HCT116 (cell line): ENCODE measurements at regions not wholly inside any gene's neighbourhood (a gene's known extent, or its start where the extent isn't known, plus 50 kb on each side); places are given as distances from the start of the nearest gene placed in this dataset.

Source experiments
- ATAC-seq: fragments of 200-7000 bp; cut with Tn5 transposase; 2 replicates; pipeline ENCODE4 v1.9.1; 2020; ENCODE audit warnings: mild to moderate bottlenecking, moderate library complexity
- BruUV-seq: library from RNA; stranded (reverse); fragments of 400-500 nt; replicated peaks from 2 replicates; lab custom pipeline; 2021; lab: Mats Ljungman, UMichigan
- CTCF ChIA-PET: fragments of 300-600 bp; sonication (Branson Sonifier 250); formaldehyde crosslinking; loops from one replicate; lab custom pipeline; 2021; ENCODE audit warnings: antibody characterized with exemption; lab: Charles Lee
- POLR2A ChIA-PET: fragments of 300-600, 350-600 bp; sonication (Branson Sonifier 250); formaldehyde crosslinking; loops from one replicate; lab custom pipeline; 2021; ENCODE audit warnings: antibody characterized with exemption; lab: Charles Lee
- RAD21 ChIA-PET, 2 experiments: fragments of 300-600 bp; sonication (Branson Sonifier 250); formaldehyde crosslinking; loops; one replicate each; lab custom pipeline; 2023; ENCODE audit warnings: low total read pairs in 2 of 2; ENCODE audit not compliant: uncharacterized antibody in 2 of 2, unreplicated experiment in 2 of 2, low non-redundant PET in 1 of 2; lab: Charles Lee
- DNase-seq: peaks from one replicate; pipeline ENCODE4 v3.0.0-alpha.2; 2010; ENCODE audit warnings: low read depth, low spot score
- H2AFZ ChIP-seq: fragments of 200-600 bp; shearing (Covaris generic), sonication (generic); 2 replicates; pipeline ENCODE4 v1.6.1; 2017; ENCODE audit warnings: low read depth, mixed run types, mixed read lengths, antibody characterized with exemption, low read length; ENCODE audit not compliant: poor library complexity, severe bottlenecking
- H3K27ac ChIP-seq: 2 replicates; pipeline ENCODE4 v1.5.1; 2012; ENCODE audit warnings: low read depth, low read length
- H3K27me3 ChIP-seq: fragments of 200-600 bp; sonication (generic); 2 replicates; pipeline ENCODE4 v1.6.1; 2016; ENCODE audit warnings: mixed run types, low read length, mixed read lengths; ENCODE audit not compliant: insufficient read depth
- H3K36me3 ChIP-seq, 2 experiments: fragments of 200-500 bp in 1 of 2; fragments of 200-600 bp in 1 of 2; sonication (Bioruptor generic) in 1 of 2; sonication (generic) in 1 of 2; 2 replicates each; pipeline versions ENCODE4 v1.5.1 to v1.6.1; 2014 to 2016; ENCODE audit warnings: low read length in 2 of 2, inconsistent platforms in 1 of 2, mixed read lengths in 1 of 2, mixed run types in 1 of 2; ENCODE audit not compliant: insufficient read depth in 2 of 2, control insufficient read depth in 1 of 2
- H3K4me1 ChIP-seq, 2 experiments: fragments of 200-600 bp in 1 of 2; sonication (generic) in 1 of 2; 2 replicates each; pipeline versions ENCODE4 v1.5.1 to v1.6.1; 2012 to 2017; ENCODE audit warnings: low read length in 2 of 2, inconsistent platforms in 1 of 2, mild to moderate bottlenecking in 1 of 2, mixed read lengths in 1 of 2, mixed run types in 1 of 2, moderate library complexity in 1 of 2; ENCODE audit not compliant: insufficient read depth in 2 of 2, control insufficient read depth in 1 of 2
- H3K4me2 ChIP-seq: fragments of 200-600 bp; sonication (generic); 2 replicates; pipeline ENCODE4 v1.6.1; 2017; ENCODE audit warnings: mixed run types, low read length, mixed read lengths
- H3K4me3 ChIP-seq, 2 experiments: fragments of 200-600 bp in 1 of 2; sonication (generic) in 1 of 2; replicated peaks in 1 of 2; 2 replicates each; pipeline ENCODE4 v1.5.1; 2011 to 2016; ENCODE audit warnings: low read length in 2 of 2, control low read depth in 1 of 2, low read depth in 1 of 2, mild to moderate bottlenecking in 1 of 2, mixed read lengths in 1 of 2, mixed run types in 1 of 2
- H3K79me2 ChIP-seq: fragments of 200-600 bp; sonication (generic); 2 replicates; pipeline ENCODE4 v1.6.1; 2017; ENCODE audit warnings: mild to moderate bottlenecking, mixed run types, low read length, moderate library complexity, mixed read lengths; ENCODE audit not compliant: insufficient read depth
- H3K9ac ChIP-seq: fragments of 200-600 bp; sonication (generic); 2 replicates; pipeline ENCODE4 v1.6.1; 2016; ENCODE audit warnings: low read length, mixed read lengths
- H3K9me2 ChIP-seq: fragments of 200-600 bp; sonication (generic), shearing (Covaris generic); 2 replicates; pipeline ENCODE4 v1.6.1; 2017; ENCODE audit warnings: mixed run types, mild to moderate bottlenecking, moderate library complexity; ENCODE audit not compliant: insufficient read depth
- H3K9me3 ChIP-seq, 2 experiments: fragments of 200-500 bp in 1 of 2; fragments of 200-600 bp in 1 of 2; sonication (Bioruptor generic) in 1 of 2; sonication (generic) in 1 of 2; 2 replicates each; pipeline ENCODE4 v1.6.1; 2014 to 2017; ENCODE audit warnings: low read length in 2 of 2, mixed read lengths in 2 of 2, inconsistent platforms in 1 of 2, low read depth in 1 of 2, mild to moderate bottlenecking in 1 of 2, mixed run types in 1 of 2, moderate library complexity in 1 of 2; ENCODE audit not compliant: control insufficient read depth in 1 of 2, insufficient read depth in 1 of 2
- H4K20me1 ChIP-seq: fragments of 200-600 bp; sonication (generic), shearing (Covaris generic); 2 replicates; pipeline ENCODE4 v1.6.1; 2017; ENCODE audit warnings: mixed run types, mild to moderate bottlenecking, moderate library complexity; ENCODE audit not compliant: insufficient read depth
- ATF3 ChIP-seq: IDR thresholded peaks from 2 replicates; pipeline ENCODE4 v1.6.1; 2012
- CBX3 ChIP-seq: IDR thresholded peaks from 2 replicates; pipeline ENCODE4 v1.6.1; 2012; ENCODE audit warnings: low read depth
- EGR1 ChIP-seq: IDR thresholded peaks from 2 replicates; pipeline ENCODE4 v1.6.1; 2012; ENCODE audit warnings: low read depth
- ELF1 ChIP-seq: IDR thresholded peaks from 2 replicates; pipeline ENCODE4 v1.6.1; 2012; ENCODE audit warnings: low read depth, borderline replicate concordance
- EZH2 ChIP-seq: fragments of 200-600 bp; sonication (generic); IDR thresholded peaks from 2 replicates; pipeline ENCODE4 v1.6.1; 2017; ENCODE audit warnings: antibody characterized with exemption, mixed run types
- EZH2phosphoT487 ChIP-seq: fragments of 200-600 bp; IDR thresholded peaks from 2 replicates; pipeline ENCODE4 v1.6.1; 2018; ENCODE audit warnings: antibody characterized with exemption, borderline replicate concordance
- FOSL1 ChIP-seq: IDR thresholded peaks from 2 replicates; pipeline ENCODE4 v1.6.1; 2012; ENCODE audit warnings: low read depth
- JUND ChIP-seq: IDR thresholded peaks from 2 replicates; pipeline ENCODE4 v1.6.1; 2012
- MAX ChIP-seq: IDR thresholded peaks from 2 replicates; pipeline ENCODE4 v1.6.1; 2012
- POLR2A ChIP-seq: IDR thresholded peaks from 2 replicates; pipeline ENCODE4 v1.7.0; 2011; ENCODE audit warnings: borderline replicate concordance; ENCODE audit not compliant: insufficient read depth, insufficient read length; ENCODE audit errors: extremely low read depth
- POLR2AphosphoS5 ChIP-seq: IDR thresholded peaks from 2 replicates; pipeline ENCODE4 v1.6.1; 2011; ENCODE audit warnings: mild to moderate bottlenecking, low read depth, low read length, moderate library complexity
- RAD21 ChIP-seq: IDR thresholded peaks from 2 replicates; pipeline ENCODE4 v1.6.1; 2012; ENCODE audit warnings: low read depth, mild to moderate bottlenecking
- SIN3A ChIP-seq: IDR thresholded peaks from 2 replicates; pipeline ENCODE4 v1.6.1; 2012; ENCODE audit warnings: low read depth
- YY1 ChIP-seq: IDR thresholded peaks from 2 replicates; pipeline ENCODE4 v1.6.1; 2011; ENCODE audit warnings: low read length, low read depth, moderate library complexity, mild to moderate bottlenecking; ENCODE audit not compliant: insufficient replicate concordance; ENCODE audit errors: extremely low read depth
- ZFX ChIP-seq: fragments of 450-650 bp; IDR thresholded peaks from 2 replicates; pipeline ENCODE4 v1.6.1; 2017
- ZNF274 ChIP-seq: fragments of 200-500 bp; sonication (Bioruptor generic); IDR thresholded peaks from 2 replicates; pipeline ENCODE4 v1.6.1; 2014; ENCODE audit warnings: mild to moderate bottlenecking, low read depth, low read length, inconsistent platforms
- intact Hi-C: fragments of 100-400 bp; cut with micrococcal nuclease; formaldehyde crosslinking; loops from 2 replicates; pipeline ENCODE4 v1.10.0; 2022
- TF ChIP-seq, protein P1 (sequence below), 3 experiments: fragments of 200-600 bp in 1 of 3; sonication (generic) in 1 of 3; IDR thresholded peaks in 2 of 3; conservative IDR thresholded peaks in 1 of 3; 2 replicates each; pipeline ENCODE4 v1.5.1; 2012 to 2017; ENCODE audit warnings: low read depth in 2 of 3, low read length in 2 of 3, antibody characterized with exemption in 1 of 3, borderline replicate concordance in 1 of 3, control low read depth in 1 of 3, mild to moderate bottlenecking in 1 of 3, mixed read lengths in 1 of 3, mixed run types in 1 of 3, moderate library complexity in 1 of 3; ENCODE audit not compliant: insufficient read depth in 1 of 3
- TF ChIP-seq, protein P2 (sequence below): IDR thresholded peaks from 2 replicates; pipeline ENCODE4 v1.6.1; 2012; ENCODE audit warnings: low read depth

DNA sequence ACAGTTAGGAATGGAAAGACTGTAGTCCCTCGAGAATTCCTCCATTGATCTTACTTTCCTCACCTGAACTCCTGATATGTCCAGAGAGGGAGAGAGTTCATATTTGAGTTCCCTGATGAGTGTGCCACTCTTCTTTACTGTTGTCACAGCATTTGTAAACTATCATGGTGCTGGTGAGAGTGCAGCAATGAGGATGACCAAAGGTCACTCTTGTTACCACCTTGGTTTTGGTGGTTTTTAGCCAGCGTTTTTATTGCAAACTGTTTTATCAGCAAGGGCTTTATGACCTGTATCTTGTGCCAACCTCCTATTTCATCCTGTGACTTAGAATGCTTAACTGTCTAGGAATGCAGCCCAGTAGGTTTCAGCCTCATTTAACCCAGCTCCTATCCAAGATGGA, 1062.5 kb downstream of the BCL11A start:
- Histone ChIP-seq H3K9me3 (peaks cover 6 to 10% of the 10 kb centered on the region in 2 experiments; a peak in 1 of 4 replicates), H3K4me2 (no peak overlapping the region), H4K20me1 (no peaks in the 10 kb centered on the region), H3K27ac (no peak overlapping the region), H3K9me2 (no peaks in the 10 kb centered on the region), H3K36me3 (no peaks in the 10 kb centered on the region), H3K4me1 (no peaks in the 10 kb centered on the region), H3K9ac (no peak overlapping the region), H3K79me2 (no peaks in the 10 kb centered on the region), H3K4me3 (no peak overlapping the region), H2AFZ (no peak overlapping the region), H3K27me3 (no peaks in the 10 kb centered on the region)
- ATAC-seq, result no peak
- intact Hi-C loops, result no loop called here
- BruUV-seq, result no TSS peak
- ChIA-PET CTCF (no interaction called here), RAD21 (no interaction called here), POLR2A (no interaction called here)
- no peak for TF ChIP-seq EGR1
- no peak for TF ChIP-seq ATF3
- DNase-seq, result no peak

DNA sequence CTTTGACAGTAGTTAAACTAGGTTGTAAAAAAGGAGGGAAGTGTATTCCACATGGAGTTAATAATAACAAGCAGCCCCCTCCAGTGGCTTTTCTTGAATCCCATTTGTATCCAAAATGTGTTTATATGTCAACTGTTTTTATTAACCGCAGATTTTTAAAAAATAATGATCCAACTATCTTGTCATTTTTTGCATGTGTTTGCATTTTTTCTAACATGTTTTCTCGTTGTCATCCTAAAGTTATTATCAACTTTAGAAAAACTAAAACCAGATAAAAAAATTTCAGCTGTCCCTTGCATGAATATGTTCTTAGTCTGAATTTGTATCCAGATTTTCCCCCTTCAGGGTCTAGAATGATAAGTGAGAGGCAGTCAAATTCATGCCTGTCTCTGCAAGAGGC, 1063.3 kb downstream of the BCL11A start:
- BruUV-seq, result no TSS peak
- ATAC-seq (no peak), DNase-seq (no peak)
- no peaks in the 10 kb centered on the region for H3K9me2 ChIP-seq
- no peaks in the 10 kb centered on the region for H4K20me1 ChIP-seq
- RAD21 ChIA-PET, result no interaction called here
- intact Hi-C loops, result no loop called here
- no peak overlapping the region for H3K9ac ChIP-seq
- POLR2A ChIA-PET, result no interaction called here
- H2AFZ ChIP-seq, result no peak overlapping the region
- H3K27me3 ChIP-seq, result no peaks in the 10 kb centered on the region
- no peaks in the 10 kb centered on the region for H3K4me1 ChIP-seq
- no peak overlapping the region for H3K27ac ChIP-seq
- H3K4me2 ChIP-seq, result no peak overlapping the region
- H3K36me3 ChIP-seq, result no peaks in the 10 kb centered on the region
- CTCF ChIA-PET, result no interaction called here
- H3K4me3 ChIP-seq, result no peak overlapping the region
- no peaks in the 10 kb centered on the region for H3K79me2 ChIP-seq
- peaks cover 3 to 6% of the 10 kb centered on the region in 2 experiments; a peak in 1 of 4 replicates for H3K9me3 ChIP-seq
- no peak for TF ChIP-seq YY1
- TF ChIP-seq RAD21, result no peak
- no peak for TF ChIP-seq ELF1
- no peak for TF ChIP-seq MAX
- TF ChIP-seq EZH2, result no peak
- no peak for TF ChIP-seq EZH2phosphoT487
- no peak for TF ChIP-seq ZFX
- TF ChIP-seq CBX3, result no peak
- no peak for TF ChIP-seq FOSL1
- TF ChIP-seq, protein P1, sequence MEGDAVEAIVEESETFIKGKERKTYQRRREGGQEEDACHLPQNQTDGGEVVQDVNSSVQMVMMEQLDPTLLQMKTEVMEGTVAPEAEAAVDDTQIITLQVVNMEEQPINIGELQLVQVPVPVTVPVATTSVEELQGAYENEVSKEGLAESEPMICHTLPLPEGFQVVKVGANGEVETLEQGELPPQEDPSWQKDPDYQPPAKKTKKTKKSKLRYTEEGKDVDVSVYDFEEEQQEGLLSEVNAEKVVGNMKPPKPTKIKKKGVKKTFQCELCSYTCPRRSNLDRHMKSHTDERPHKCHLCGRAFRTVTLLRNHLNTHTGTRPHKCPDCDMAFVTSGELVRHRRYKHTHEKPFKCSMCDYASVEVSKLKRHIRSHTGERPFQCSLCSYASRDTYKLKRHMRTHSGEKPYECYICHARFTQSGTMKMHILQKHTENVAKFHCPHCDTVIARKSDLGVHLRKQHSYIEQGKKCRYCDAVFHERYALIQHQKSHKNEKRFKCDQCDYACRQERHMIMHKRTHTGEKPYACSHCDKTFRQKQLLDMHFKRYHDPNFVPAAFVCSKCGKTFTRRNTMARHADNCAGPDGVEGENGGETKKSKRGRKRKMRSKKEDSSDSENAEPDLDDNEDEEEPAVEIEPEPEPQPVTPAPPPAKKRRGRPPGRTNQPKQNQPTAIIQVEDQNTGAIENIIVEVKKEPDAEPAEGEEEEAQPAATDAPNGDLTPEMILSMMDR (IDR thresholded peaks at IDR 0.05 in 2 of 3, conservative IDR thresholded peaks at IDR 0.05 in 1 of 3; ENCODE audit: borderline replicate concordance in 1 of 3, insufficient read depth in 1 of 3, low read depth in 2 of 3, low read length in 2 of 3), result no peak
- no peak for TF ChIP-seq POLR2AphosphoS5
- TF ChIP-seq, protein P2, sequence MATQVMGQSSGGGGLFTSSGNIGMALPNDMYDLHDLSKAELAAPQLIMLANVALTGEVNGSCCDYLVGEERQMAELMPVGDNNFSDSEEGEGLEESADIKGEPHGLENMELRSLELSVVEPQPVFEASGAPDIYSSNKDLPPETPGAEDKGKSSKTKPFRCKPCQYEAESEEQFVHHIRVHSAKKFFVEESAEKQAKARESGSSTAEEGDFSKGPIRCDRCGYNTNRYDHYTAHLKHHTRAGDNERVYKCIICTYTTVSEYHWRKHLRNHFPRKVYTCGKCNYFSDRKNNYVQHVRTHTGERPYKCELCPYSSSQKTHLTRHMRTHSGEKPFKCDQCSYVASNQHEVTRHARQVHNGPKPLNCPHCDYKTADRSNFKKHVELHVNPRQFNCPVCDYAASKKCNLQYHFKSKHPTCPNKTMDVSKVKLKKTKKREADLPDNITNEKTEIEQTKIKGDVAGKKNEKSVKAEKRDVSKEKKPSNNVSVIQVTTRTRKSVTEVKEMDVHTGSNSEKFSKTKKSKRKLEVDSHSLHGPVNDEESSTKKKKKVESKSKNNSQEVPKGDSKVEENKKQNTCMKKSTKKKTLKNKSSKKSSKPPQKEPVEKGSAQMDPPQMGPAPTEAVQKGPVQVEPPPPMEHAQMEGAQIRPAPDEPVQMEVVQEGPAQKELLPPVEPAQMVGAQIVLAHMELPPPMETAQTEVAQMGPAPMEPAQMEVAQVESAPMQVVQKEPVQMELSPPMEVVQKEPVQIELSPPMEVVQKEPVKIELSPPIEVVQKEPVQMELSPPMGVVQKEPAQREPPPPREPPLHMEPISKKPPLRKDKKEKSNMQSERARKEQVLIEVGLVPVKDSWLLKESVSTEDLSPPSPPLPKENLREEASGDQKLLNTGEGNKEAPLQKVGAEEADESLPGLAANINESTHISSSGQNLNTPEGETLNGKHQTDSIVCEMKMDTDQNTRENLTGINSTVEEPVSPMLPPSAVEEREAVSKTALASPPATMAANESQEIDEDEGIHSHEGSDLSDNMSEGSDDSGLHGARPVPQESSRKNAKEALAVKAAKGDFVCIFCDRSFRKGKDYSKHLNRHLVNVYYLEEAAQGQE, result no peak
- TF ChIP-seq POLR2A, result no peak
- no peak for TF ChIP-seq SIN3A
- TF ChIP-seq JUND, result no peak
- TF ChIP-seq ZNF274, result no peak
